ENCODE measurements at regions not wholly inside any gene's neighbourhood (a gene's known extent, or its start where the extent isn't known, plus 50 kb on each side); places are given as distances from the start of the nearest gene placed in this dataset.
"Not testable (repeated sequence)": the region's sequence is repeated elsewhere in the genome, so short reads cannot be mapped to it uniquely, and the experiment has no call there.

DNA sequence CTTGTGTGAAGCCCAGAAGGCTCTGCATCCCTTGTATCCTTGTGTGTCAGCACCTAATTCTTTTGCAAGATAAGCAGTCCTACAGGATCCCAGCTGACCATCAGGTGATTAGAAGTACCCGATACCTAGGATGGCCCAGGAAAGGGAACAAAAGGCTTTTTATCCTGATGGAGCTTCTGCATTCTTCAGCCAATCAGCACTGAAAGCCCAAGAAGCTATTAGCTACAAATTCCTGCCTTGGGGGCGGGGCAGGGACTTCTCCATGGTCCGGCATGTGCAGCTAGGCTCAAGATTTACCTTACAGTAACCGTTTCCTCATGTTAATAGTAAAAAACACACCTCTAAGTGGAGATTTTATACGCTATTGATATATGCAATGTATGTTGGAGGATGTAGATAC is 264.6 kb upstream of the THUMPD2 start:
- no peak for DNase-seq (ENCODE audit: low spot score)

DNA sequence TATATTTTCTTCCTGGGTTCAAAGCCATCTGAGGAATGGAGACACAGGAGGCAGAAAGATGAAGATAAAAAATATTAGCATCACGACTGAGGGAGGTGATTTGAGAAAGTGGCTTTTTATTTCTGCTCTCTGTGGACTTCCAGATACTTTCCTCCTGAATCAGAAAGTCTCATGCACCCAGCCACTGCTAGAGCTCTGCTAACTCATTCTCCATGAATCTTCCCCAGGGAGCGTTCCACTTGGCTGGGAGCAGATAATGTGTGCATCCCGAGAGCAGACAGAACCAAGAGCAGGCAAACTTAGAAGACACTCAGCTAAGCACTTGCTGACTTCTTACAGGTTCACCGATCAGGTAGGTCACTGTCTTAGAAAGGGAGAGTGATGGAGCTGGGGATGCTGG is 264.1 kb upstream of the THUMPD2 start:
- DNase-seq (ENCODE audit: low spot score) = no peak

GRCh38 chr2:40041422-40042382 is 262.6 kb upstream of the THUMPD2 start:
- DNase-seq (ENCODE audit: low spot score) = no peak

DNA sequence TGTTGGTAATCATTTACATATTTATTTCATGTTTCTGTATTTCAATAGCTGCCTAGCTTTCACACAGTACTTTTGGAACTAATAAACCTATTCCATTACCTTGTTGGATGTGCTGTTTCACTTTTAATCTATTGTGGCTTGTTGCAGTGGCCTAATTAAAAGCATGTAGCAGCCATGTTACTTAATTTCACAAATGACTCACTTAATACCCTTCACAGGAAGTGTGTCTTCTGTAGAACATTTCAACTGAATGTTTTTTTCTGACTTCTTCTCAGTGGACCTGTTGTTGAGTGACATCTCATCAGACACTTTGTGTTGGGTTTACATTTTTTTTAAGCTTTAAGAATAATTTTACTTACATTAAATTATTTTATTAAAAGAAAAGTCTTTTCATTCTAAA is 260.5 kb upstream of the THUMPD2 start:
- DNase-seq (ENCODE audit: low spot score) = no peak

GRCh38 chr2:40038646-40039045 is 259.6 kb upstream of the THUMPD2 start:
- DNase-seq (ENCODE audit: low spot score) = no peak

GRCh38 chr2:40037303-40037702 is 258.2 kb upstream of the THUMPD2 start:
- DNase-seq (ENCODE audit: low spot score) = no peak

DNA sequence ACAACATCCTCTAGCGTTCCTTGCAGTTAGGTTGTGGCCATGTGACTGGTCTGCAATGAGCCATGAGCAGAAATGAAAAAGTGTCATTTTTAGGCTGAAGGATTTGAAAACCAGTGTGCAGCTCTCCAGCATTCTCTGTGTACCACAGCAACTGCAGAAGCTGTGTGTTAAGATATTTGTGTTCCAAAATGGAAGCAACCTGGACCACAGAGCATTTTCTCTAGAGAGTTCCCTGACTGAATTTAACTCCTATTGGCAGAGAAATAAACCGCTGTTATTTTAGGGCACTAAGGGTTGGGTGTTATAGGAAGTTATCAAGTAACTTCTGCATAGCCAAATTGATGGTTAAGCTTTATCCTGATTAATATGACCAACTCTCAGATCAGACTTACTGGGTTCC is 257.2 kb upstream of the THUMPD2 start:
- DNase-seq (ENCODE audit: low spot score) = no peak

GRCh38 chr2:40034801-40035200 is 255.7 kb upstream of the THUMPD2 start:
- no peak for DNase-seq (ENCODE audit: low spot score)

DNA sequence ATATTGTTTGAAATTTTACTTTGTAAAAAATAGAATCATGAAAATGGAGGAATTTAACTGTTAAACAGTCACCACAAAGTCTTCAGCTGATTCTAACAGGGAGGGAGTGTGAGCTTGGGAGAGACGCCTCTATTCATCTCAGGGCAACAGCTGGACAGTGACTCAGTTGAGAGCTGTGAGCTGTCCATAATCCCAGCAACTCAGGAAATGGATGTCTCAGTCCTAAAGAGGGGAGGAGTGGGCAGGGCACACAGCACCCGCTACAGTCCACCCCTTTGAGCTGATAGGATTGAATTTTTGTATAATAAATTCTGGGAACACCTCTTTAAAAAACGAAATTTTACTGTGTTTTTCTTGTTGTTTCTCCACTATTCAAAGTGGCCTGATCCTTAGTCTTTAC is 255.1 kb upstream of the THUMPD2 start:
- no peak for DNase-seq (ENCODE audit: low spot score)

DNA sequence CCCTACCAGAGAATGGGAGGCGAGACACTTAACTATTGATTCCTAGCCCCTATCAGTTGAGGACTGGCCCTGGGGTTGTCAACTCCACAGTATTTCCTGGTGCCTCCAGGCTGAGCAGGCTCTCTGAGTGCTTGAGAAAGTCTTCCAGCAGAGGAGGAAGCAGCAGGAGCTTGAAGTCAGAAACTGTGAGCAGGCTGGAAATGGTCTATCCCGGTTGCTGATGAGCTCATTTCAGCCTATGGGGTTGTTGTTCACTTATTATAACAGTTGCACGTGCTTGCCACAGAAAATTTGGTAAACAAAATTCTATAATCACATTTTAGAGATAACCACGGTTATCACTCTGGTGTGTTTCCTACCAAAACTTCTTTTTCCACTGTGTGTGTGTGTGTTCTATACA is 254.7 kb upstream of the THUMPD2 start:
- no peak for DNase-seq (ENCODE audit: low spot score)

GRCh38 chr2:40032650-40033319 is 253.7 kb upstream of the THUMPD2 start:
- no peak for DNase-seq (ENCODE audit: low spot score)

GRCh38 chr2:40030456-40030975 is 251.5 kb upstream of the THUMPD2 start:
- DNase-seq (ENCODE audit: low spot score) = no peak

DNA sequence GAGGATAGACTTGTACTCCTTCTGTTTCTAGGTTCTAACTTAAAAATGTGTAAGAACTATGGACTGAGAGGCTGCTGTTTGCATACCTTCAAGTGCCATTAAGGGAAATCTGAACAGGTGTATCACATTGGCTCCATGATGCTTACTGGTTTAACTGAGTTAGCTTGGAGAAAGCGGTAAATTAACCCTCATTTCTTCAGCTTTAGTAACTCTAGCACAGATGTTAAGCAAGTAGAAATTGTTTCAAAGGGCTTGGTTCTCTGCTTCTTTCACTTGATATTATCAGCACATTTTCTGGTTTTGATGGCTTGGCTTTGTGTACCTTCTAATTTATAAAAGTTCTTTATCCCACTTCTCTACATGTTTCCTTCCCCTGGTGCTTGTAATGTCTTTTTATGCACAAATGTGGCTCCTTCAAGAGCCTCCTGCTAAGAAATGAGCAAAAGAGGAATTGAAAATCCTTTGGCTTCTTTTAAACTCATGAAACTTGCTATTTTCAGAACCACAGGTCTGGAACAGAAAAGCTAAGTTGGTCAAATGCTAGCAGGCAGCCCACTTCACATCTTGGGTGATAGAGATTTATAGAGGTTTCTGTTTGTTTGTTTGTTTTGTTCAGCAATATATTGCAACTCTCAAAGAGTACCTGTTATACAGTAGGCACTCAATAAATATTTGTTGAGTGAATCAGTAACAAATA is 249.9 kb upstream of the THUMPD2 start:
- no peak for DNase-seq (ENCODE audit: low spot score)

GRCh38 chr2:40027968-40028367 is 248.9 kb upstream of the THUMPD2 start:
- DNase-seq (ENCODE audit: low spot score) = no peak

GRCh38 chr2:40025276-40025675 is 246.2 kb upstream of the THUMPD2 start:
- DNase-seq (ENCODE audit: low spot score) = not testable (repeated sequence)

- DNase-seq (ENCODE audit: low spot score) = no peak
Measured at GRCh38 chr2:40020997-40021396, 241.9 kb upstream of the THUMPD2 start.

- DNase-seq (ENCODE audit: low spot score) = no peak
Measured at GRCh38 chr2:40016151-40016885, 237.3 kb upstream of the THUMPD2 start.

- DNase-seq (ENCODE audit: low spot score) = not testable (repeated sequence)
Measured at GRCh38 chr2:40013962-40014361, 234.9 kb upstream of the THUMPD2 start.

GRCh38 chr2:40004336-40004735 is 225.3 kb upstream of the THUMPD2 start:
- no peak for DNase-seq (ENCODE audit: low spot score)

GRCh38 chr2:40002339-40002738 is 223.3 kb upstream of the THUMPD2 start:
- DNase-seq (ENCODE audit: low spot score) = no peak

GRCh38 chr2:39999864-40000263 is 220.8 kb upstream of the THUMPD2 start:
- no peak for DNase-seq (ENCODE audit: low spot score)

- no peak for DNase-seq (ENCODE audit: low spot score)
Measured at GRCh38 chr2:39998617-39999016, 219.6 kb upstream of the THUMPD2 start.

Measured in hematopoietic multipotent progenitor cell treated with erythropoietin and hydrocortisone succinate and interleukin-3 and kit ligand, for 17 days (in vitro differentiated cells).